K562 (cell line): ENCODE measurements at regions not wholly inside any gene's neighbourhood (a gene's known extent, or its start where the extent isn't known, plus 50 kb on each side); places are given as distances from the start of the nearest gene placed in this dataset.

Experiments used
- CEBPB ChIP-seq: fragments of 450-650 bp; IDR thresholded peaks from 2 replicates; pipeline ENCODE4 v1.6.1; 2016; ENCODE audit warnings: missing genetic modification characterization, missing compliant biosample characterization
- EZH2 ChIP-seq: IDR thresholded peaks from 2 replicates; pipeline ENCODE4 v1.6.1; 2012; ENCODE audit warnings: low read depth, mild to moderate bottlenecking, inconsistent platforms, low read length, borderline replicate concordance
- NFE2L1 ChIP-seq: fragments of 450-650 bp; IDR thresholded peaks from 2 replicates; pipeline ENCODE4 v1.6.1; 2016; ENCODE audit warnings: missing genetic modification characterization, low read depth, mild to moderate bottlenecking, missing compliant biosample characterization, moderate library complexity, borderline replicate concordance
- SNIP1 ChIP-seq: fragments of 450-650 bp; IDR thresholded peaks from 2 replicates; pipeline ENCODE4 v1.7.1; 2017; ENCODE audit warnings: low read depth, mild to moderate bottlenecking
- ZBTB17 ChIP-seq: fragments of 450-650 bp; formaldehyde crosslinking; IDR thresholded peaks from 2 replicates; pipeline ENCODE4 v1.4.0; 2020; ENCODE audit warnings: mild to moderate bottlenecking

GRCh38 chr7:47213276-47213675 is 368.6 kb downstream of the TNS3 start:
- TF ChIP-seq EZH2 (no peak), NFE2L1 (tag) (no peak), CEBPB (no peak), ZBTB17 (CRISPR knock-in tag) (no peak), SNIP1 (no peak)
